Uterus (tissue), 3 donors: ENCODE measurements at regions not wholly inside any gene's neighbourhood (a gene's known extent, or its start where the extent isn't known, plus 50 kb on each side); places are given as distances from the start of the nearest gene placed in this dataset.

Source experiments
- DNase-seq, 2 donors: peaks; one replicate each; pipeline ENCODE4 v3.0.0-alpha.2; 2019 to 2020
- H3K27ac ChIP-seq, 2 donors: fragments of 200-600 bp; sonication (generic); 1 replicate in 1 of 2; 2 replicates in 1 of 2; pipeline ENCODE4 v1.5.1; 2016 to 2018
- H3K27me3 ChIP-seq, 2 donors: fragments of 200-600 bp; sonication (generic); one replicate each; pipeline ENCODE4 v1.5.1; 2018 to 2019; ENCODE audit warnings: control low read depth in 1 of 2
- H3K36me3 ChIP-seq, 2 donors: fragments of 200-600 bp; sonication (generic); one replicate each; pipeline ENCODE4 v1.5.1; 2019; ENCODE audit warnings: control low read depth in 1 of 2
- H3K4me1 ChIP-seq, 2 donors: fragments of 200-600 bp; sonication (generic); one replicate each; pipeline ENCODE4 v1.5.1; 2018 to 2019; ENCODE audit warnings: control low read depth in 1 of 2
- H3K4me3 ChIP-seq, 2 donors: fragments of 200-600 bp; sonication (generic); 1 replicate in 1 of 2; 2 replicates in 1 of 2; pipeline ENCODE4 v1.5.1; 2018 to 2019; ENCODE audit warnings: mild to moderate bottlenecking in 1 of 2
- H3K9me3 ChIP-seq, 2 donors: fragments of 200-600 bp; sonication (generic); one replicate each; pipeline ENCODE4 v1.5.1; 2019; ENCODE audit warnings: control low read depth in 1 of 2
- POLR2A ChIP-seq, 2 donors: fragments of 450-650 bp; IDR thresholded peaks; one replicate each; pipeline ENCODE4 v1.6.1; 2016; ENCODE audit warnings: antibody characterized with exemption in 2 of 2, mild to moderate bottlenecking in 1 of 2, moderate library complexity in 1 of 2
- intact Hi-C: fragments of 100-400 bp; cut with DNase I; formaldehyde crosslinking; loops from one replicate; pipeline ENCODE4 v1.15.1; 2023; ENCODE audit warnings: low total_unique reads
- TF ChIP-seq, protein P1 (sequence below), 4 experiments: fragments of 200-600 bp in 2 of 4; fragments of 450-650 bp in 2 of 4; sonication (generic) in 2 of 4; IDR thresholded peaks; one replicate each; pipeline ENCODE4 v1.5.1; 2016 to 2019; ENCODE audit warnings: antibody characterized with exemption in 4 of 4, mild to moderate bottlenecking in 2 of 4, moderate library complexity in 1 of 4
- donor health status: DM: yes; HTN: yes; CAD: no.

GRCh38 chr10:78450239-78450638, 416.6 kb downstream of the RPS24 start:
- H3K27me3 ChIP-seq: no peaks in the 10 kb centered on the region
- no peak overlapping the region for H3K27ac ChIP-seq
- intact Hi-C loops: no loop called here
- H3K9me3 ChIP-seq: no peaks in the 10 kb centered on the region
- TF ChIP-seq, protein P1, sequence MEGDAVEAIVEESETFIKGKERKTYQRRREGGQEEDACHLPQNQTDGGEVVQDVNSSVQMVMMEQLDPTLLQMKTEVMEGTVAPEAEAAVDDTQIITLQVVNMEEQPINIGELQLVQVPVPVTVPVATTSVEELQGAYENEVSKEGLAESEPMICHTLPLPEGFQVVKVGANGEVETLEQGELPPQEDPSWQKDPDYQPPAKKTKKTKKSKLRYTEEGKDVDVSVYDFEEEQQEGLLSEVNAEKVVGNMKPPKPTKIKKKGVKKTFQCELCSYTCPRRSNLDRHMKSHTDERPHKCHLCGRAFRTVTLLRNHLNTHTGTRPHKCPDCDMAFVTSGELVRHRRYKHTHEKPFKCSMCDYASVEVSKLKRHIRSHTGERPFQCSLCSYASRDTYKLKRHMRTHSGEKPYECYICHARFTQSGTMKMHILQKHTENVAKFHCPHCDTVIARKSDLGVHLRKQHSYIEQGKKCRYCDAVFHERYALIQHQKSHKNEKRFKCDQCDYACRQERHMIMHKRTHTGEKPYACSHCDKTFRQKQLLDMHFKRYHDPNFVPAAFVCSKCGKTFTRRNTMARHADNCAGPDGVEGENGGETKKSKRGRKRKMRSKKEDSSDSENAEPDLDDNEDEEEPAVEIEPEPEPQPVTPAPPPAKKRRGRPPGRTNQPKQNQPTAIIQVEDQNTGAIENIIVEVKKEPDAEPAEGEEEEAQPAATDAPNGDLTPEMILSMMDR (IDR thresholded peaks at IDR 0.05): no peak
- no peak for TF ChIP-seq POLR2A (IDR thresholded peaks at IDR 0.05)
- no peaks in the 10 kb centered on the region for H3K36me3 ChIP-seq
- H3K4me1 ChIP-seq: peaks cover 6% of the 10 kb centered on the region in 2 donors
- H3K4me3 ChIP-seq: no peak overlapping the region
- DNase-seq: no peak

DNA sequence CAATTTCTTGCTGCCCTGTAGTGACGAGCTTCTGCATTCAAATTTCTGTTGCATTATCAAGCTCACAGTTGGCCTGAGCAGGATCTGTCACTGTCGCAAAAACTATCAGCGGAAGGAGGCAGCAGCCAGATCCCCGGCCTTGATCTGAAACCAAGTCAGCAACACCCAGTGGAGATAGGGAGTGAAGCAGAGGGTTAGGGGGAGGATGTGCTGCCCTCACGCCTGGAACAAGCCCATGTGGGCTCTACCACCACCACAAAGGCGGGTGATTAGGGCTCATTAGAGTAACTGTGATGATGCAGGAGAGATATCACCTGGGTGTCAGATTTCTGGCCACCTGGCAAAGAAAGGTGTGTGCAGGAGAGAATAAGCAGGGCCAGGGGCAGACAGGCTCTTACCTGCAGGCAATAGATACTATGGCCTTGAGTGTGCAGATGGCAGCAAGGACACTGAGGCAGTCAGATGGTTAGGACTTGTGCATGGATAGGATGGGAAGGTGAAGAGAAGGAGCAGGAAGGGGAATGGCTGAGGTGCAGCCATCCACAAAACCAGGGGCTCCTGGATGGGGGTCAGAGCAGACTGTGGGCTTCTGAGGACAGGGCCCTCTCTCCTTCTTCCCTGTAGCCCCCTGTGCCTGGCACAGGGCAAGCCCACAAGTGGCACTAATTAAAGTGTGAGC, 417.3 kb downstream of the RPS24 start:
- no peak overlapping the region for H3K4me3 ChIP-seq
- peak overlapping the region in 1 of 2 donors; percentile 68 for H3K27ac ChIP-seq
- H3K36me3 ChIP-seq: no peaks in the 10 kb centered on the region
- peaks cover 6% of the 10 kb centered on the region in 2 donors for H3K4me1 ChIP-seq
- H3K27me3 ChIP-seq: no peaks in the 10 kb centered on the region
- intact Hi-C loops: no loop called here
- no peaks in the 10 kb centered on the region for H3K9me3 ChIP-seq
- DNase-seq: no peak
- TF ChIP-seq POLR2A (IDR thresholded peaks at IDR 0.05): no peak
- TF ChIP-seq, protein P1 (IDR thresholded peaks at IDR 0.05): no peak

DNA sequence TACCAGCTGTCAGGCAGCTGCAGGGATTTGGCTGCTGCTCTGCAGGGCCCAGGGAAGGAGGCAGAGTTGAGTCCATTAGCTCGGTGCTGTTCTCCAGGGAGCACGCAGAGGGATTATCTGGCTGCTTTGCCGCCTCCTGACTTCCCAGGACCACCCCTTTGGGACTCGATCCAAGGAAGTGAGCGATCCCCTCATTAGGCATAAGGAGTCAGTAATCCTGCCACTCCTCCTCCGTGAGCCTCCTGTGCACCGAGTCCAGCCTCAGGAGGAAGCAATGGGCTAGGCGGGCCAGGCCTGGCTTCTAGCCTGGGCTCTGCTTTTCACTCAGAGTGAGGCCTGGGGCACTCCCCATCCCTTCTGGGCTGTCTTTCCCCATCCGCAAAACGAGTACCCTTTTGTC, 417.9 kb downstream of the RPS24 start:
- intact Hi-C loops: no loop called here
- TF ChIP-seq POLR2A (IDR thresholded peaks at IDR 0.05): no peak
- TF ChIP-seq, protein P1 (IDR thresholded peaks at IDR 0.05): no peak
- Histone ChIP-seq H3K9me3 (no peaks in the 10 kb centered on the region), H3K36me3 (no peaks in the 10 kb centered on the region), H3K27me3 (no peaks in the 10 kb centered on the region), H3K4me1 (peaks cover 6% of the 10 kb centered on the region in 2 donors), H3K27ac (peak overlapping the region in 1 of 2 donors; percentile 68), H3K4me3 (no peak overlapping the region)
- peak; percentile 77 to 78 for DNase-seq

GRCh38 chr10:78454123-78454645, 420.5 kb downstream of the RPS24 start:
- no peak overlapping the region for H3K4me3 ChIP-seq
- H3K27me3 ChIP-seq: no peaks in the 10 kb centered on the region
- H3K9me3 ChIP-seq: no peaks in the 10 kb centered on the region
- TF ChIP-seq, protein P1 (IDR thresholded peaks at IDR 0.05): no peak
- no peak for TF ChIP-seq POLR2A (IDR thresholded peaks at IDR 0.05)
- no peak for DNase-seq
- no peak overlapping the region for H3K27ac ChIP-seq
- H3K4me1 ChIP-seq: peaks cover 6% of the 10 kb centered on the region in 2 donors
- intact Hi-C loops: no loop called here
- H3K36me3 ChIP-seq: no peaks in the 10 kb centered on the region

GRCh38 chr10:78455236-78455635, 421.6 kb downstream of the RPS24 start:
- no peak for TF ChIP-seq POLR2A (IDR thresholded peaks at IDR 0.05)
- TF ChIP-seq, protein P1 (IDR thresholded peaks at IDR 0.05): no peak

More at GRCh38 chr10:78455236-78455635, 421.6 kb downstream of the RPS24 start:
- intact Hi-C loops: no loop called here
- Histone ChIP-seq H3K27ac (peak overlapping the region; percentile 19 to 55), H3K4me3 (no peak overlapping the region), H3K36me3 (no peaks in the 10 kb centered on the region), H3K9me3 (no peaks in the 10 kb centered on the region), H3K4me1 (peaks cover 6% of the 10 kb centered on the region in 2 donors), H3K27me3 (no peaks in the 10 kb centered on the region)
- no peak for DNase-seq
